ENCODE measurements at regions not wholly inside any gene's neighbourhood (a gene's known extent, or its start where the extent isn't known, plus 50 kb on each side); places are given as distances from the start of the nearest gene placed in this dataset.

DNA sequence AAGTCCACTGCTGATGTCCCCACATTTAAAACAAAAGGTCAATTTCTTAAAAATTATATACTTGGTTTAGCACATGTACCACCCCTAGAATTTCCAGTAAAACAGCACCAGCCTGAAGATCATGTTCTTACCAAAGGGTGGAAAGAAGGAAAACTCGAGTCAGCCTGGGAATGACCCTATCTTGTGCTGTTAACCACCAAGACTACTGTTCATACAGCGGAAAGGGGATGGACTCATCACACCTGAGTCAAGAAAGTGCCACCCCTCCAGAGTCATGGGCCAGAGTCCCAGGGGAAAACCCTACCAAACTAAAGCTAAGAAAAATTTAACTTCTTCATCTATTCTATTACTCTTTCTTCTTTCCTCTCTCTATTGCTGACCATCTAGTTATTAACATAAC, 113.6 kb upstream of the PPM1J start:
- TF ChIP-seq, protein P1, sequence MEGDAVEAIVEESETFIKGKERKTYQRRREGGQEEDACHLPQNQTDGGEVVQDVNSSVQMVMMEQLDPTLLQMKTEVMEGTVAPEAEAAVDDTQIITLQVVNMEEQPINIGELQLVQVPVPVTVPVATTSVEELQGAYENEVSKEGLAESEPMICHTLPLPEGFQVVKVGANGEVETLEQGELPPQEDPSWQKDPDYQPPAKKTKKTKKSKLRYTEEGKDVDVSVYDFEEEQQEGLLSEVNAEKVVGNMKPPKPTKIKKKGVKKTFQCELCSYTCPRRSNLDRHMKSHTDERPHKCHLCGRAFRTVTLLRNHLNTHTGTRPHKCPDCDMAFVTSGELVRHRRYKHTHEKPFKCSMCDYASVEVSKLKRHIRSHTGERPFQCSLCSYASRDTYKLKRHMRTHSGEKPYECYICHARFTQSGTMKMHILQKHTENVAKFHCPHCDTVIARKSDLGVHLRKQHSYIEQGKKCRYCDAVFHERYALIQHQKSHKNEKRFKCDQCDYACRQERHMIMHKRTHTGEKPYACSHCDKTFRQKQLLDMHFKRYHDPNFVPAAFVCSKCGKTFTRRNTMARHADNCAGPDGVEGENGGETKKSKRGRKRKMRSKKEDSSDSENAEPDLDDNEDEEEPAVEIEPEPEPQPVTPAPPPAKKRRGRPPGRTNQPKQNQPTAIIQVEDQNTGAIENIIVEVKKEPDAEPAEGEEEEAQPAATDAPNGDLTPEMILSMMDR (IDR thresholded peaks at IDR 0.05), result no peak
- no peak for TF ChIP-seq POLR2A (IDR thresholded peaks at IDR 0.05)
- TF ChIP-seq POLR2AphosphoS5 (IDR thresholded peaks at IDR 0.05), result no peak
